GM18499 (cell line): ENCODE measurements at regions not wholly inside any gene's neighbourhood (a gene's known extent, or its start where the extent isn't known, plus 50 kb on each side); places are given as distances from the start of the nearest gene placed in this dataset.
"Not testable (repeated sequence)": the region's sequence is repeated elsewhere in the genome, so short reads cannot be mapped to it uniquely, and the experiment has no call there.

Source experiments
- ATAC-seq: cut with Tn5 transposase; IDR thresholded peaks from one replicate; pipeline ENCODE4 v1.9.1; 2021; ENCODE audit warnings: moderate number of reproducible peaks; ENCODE audit not compliant: insufficient read depth, unreplicated experiment

DNA sequence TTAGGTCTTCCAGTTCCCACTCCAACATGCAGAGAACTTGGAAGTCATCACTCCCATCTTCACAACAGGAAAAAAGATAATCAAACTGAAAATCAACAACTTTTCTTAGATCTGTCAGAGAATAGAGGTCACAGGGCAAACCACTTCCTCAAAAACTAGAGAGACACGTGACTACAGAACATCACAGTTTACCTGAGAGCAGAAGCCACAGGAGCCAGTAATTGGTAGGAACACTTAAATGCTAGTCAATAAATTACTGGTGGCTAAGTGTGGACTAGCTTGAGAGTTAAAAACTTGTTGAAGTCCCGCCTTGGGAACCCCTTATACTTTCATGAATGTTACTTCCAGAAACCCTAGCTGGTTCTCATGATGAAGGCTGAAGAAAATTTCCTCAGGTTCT lies 81.1 kb downstream of the THSD1 start:
- ATAC-seq = not testable (repeated sequence)

DNA sequence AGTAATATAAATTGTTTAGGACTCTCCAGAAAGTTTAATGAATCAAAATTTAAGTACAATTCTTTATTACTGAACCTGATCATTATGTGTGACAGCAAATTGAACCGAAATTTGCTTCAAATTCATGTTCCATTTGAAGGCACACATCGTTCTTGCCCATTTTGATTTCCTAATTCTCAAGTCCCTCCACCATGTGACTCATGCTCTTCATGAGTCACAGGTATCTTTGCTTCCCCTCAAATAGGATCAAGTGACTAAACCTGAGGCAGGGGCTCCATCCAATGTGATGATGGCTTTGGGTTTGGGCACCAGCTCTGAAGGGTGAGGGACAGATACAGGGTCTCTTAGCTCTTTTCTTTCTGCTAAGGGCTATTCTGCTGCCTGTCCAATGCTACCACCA lies 86.1 kb downstream of the THSD1 start:
- ATAC-seq = no peak

DNA sequence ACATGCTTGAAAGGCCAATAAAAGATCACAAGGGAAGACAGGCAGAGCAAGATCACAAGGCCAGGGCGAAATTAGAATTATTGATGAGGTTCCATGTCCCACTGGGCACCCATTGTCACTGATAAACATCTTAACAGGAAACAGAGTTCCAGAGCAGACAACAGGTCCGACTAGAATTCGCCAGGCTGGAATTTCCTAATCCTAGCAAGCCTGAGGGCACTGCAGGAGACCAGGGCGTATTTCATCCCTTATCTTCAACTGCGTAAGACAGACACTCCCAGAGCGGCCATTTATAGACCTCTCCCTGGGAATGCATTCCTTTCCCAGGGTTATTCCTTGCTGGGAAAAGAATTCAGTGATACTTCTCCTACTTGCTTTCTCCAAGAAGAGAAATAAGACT lies 96.1 kb downstream of the THSD1 start:
- ATAC-seq = not testable (repeated sequence)

DNA sequence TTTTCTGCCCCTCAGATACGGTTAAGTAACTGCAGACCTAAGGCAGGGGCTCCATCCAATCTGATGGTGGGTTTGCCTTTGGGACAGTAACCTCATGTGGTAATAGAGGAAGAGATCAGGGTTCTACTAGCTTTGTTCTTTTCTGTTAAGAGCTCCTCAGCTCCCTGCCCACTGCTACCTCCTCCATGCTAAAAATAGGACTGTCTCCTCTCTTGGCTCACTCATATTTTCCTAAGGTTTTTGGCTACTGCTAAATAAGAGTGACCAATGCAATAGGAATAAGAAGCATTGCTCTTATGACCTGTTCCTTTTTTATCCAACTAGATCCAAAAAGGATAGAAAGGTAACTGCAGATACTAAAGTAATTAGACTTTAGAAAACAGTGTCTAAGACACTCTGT lies 99.6 kb downstream of the THSD1 start:
- ATAC-seq = not testable (repeated sequence)

DNA sequence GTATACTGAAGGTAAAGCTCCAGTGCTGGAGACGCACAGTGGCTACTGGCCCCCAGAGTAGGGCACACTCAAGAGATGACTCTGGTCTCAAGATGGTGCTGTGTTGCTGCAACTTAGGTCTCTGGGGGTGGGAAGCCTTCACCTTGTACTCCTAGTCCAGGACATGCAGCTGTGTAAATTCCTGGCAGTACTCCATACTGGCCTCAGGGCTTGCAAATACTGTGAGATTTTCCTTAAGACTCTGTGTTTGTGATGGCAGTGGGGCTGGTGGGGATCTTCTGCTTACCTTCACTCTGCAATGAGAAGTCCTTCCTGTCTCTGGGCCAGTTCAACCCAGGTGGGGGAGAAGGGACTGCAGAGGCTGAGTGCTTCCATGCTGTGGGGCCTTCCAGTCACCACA lies 102.9 kb downstream of the THSD1 start:
- ATAC-seq = not testable (repeated sequence)

DNA sequence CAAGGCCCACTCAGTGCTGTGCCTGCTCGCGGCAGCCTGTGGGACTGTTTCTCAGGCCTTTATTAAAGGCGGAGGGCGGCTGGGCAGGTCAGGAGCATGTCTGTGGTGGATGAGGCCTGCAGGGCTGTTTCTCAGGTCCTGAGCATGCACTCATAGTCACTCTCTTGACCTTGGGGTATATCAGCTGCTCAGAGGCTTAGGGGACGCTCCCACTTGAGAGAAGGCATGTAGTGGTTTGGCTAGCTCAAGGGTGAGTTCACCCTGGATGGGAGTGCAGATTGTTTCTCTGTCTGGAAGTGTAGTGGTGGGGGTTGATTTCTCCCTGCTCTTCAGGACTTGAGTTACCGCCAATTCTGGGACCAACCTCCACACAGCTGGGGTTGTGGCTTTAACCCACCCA lies 103.3 kb downstream of the THSD1 start:
- ATAC-seq = not testable (repeated sequence)

DNA sequence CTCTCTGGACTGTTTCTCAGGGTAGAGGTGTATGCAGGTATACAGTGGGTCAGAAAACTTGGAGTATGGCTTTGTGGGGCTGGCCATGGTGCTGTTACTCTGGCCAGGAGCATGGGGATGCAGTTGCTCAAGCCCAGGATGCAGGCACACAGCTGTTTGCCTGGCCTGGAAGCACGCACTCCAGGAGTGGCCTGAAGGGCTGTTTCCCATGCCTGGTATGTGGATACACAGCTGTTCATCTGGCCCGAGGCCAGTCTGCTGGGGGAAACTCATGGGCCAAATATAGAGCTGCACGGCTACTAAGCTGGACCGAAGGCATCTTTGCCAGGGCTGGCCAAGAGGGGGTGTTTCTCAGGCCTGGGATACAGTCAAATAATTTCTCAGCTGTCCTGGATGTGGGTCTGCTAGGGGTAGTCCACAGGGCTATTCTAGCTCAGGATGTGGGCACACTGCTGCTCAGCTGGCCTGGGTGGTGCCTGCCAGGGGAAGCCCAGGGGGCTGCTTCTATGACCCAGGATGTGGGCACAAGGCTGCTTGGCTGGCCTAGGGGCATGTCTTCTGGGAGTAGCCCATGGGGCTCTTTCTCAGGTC lies 104.1 kb downstream of the THSD1 start:
- ATAC-seq = not testable (repeated sequence)

DNA sequence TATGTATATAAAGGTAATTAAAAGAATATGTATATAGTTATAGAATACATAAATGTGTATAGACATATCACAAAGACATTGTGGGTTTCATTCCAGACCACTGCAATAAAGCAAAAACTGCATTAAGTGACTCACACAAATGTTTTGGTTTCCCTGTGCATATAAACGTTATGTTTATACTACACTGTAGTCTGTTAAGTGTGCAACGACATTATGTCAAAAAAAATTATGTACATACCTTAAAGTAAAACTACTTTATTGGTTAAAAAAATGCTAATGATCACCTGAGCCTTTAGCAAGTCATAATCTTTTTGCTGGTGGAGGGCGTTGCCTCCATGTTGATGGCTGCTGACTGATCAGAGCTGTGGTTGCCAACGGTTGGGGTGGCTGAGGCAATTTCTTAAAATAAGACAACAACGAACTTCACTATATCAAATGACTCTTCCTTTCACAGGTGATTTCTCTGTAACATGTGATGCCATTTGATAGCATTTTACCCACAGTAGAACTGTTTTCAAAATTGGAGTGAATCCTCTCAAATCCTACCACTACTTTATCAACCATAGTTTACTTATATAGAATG lies 107.8 kb downstream of the THSD1 start:
- not testable (repeated sequence) for ATAC-seq

DNA sequence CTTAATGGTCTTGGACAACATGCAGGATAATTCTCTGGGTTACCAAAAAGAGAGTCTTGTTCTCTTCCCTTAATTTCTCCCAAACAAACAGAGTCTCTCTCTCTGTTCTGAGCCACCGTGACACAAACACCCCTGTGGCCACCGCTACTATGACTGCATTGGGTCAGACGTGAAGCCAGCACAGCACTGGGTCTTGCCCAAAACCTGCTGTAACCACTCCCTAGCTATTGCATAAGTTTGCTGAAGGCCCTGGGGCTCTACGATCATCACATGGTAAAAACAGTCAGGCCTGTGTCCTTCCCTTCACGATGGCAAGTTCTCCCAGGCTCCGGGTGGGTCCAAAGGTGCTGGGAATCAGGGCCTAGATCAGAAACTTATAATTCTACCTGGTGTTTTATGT lies 117.1 kb downstream of the THSD1 start:
- not testable (repeated sequence) for ATAC-seq

DNA sequence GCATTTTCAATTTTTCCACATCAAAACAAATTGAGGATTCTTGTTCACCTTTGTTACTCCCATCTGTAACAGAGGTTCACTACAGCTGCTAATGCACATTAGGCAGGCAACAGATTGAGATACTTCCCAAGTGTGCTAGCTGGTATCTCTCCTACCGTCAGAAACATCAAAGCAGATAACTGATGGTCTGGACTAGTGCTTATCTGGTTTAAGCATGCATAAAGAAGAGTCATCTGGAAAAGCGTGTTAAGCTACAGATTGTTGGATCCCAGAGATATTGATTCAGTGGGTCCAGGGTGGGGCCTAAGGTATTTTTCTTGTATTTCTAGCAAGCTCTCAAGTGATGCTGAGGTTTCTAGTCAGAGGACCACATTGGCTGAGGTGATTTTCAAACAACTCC lies 122.0 kb upstream of the NEK3 start:
- ATAC-seq = not testable (repeated sequence)

DNA sequence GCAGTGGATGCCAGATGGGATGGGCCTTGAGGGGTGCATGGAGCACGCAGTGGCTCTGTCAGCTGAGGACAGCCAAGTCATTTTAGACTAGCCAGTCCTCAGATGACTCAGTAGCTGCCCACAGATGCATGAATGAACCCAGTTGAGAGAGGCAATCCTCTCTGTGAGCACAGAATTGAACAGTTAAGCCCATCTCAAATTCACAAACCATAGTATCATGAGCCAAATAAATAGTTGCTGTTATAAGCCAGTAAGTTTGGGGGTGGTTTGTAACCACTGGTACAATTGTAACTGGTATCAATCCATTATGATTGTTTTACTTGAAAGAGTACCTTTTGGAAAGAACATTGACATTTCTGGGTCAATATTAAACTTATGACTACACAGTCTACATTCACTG lies 120.0 kb upstream of the NEK3 start:
- ATAC-seq = not testable (repeated sequence)

DNA sequence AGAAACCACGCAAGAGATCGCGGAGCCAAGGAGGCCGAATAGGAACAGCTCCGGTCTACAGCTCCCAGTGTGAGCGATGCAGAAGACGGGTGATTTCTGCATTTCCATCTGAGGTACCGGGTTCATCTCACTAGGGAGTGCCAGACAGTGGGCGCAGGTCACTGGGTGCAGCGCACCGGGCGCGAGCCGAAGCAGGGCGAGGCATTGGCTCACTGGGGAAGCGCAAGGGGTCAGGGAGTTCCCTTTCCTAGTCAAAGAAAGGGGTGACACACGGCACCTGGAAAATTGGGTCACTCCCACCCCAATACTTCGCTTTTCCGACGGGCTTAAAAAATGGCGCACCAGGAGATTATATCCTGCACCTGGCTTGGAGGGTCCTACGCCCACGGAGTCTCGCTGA lies 94.9 kb upstream of the NEK3 start:
- ATAC-seq = not testable (repeated sequence)

DNA sequence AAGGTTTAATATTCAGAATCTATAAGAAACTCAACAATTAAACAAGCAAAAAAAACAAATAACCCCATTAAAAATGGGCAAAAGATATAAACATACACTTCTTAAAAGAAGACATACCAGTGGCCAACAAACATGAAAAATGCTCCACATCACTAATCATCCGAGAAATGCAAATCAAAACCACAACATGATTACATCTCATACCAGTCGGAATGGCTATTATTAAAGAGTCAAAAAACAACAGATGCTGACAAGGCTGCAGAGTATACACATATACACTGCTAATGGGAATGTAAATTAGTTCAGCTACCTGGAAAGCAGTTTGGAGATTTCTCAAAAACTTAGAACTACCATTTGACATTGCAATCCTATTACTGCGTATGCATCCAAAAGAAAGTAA lies 81.4 kb upstream of the NEK3 start:
- ATAC-seq = peak; percentile 80

DNA sequence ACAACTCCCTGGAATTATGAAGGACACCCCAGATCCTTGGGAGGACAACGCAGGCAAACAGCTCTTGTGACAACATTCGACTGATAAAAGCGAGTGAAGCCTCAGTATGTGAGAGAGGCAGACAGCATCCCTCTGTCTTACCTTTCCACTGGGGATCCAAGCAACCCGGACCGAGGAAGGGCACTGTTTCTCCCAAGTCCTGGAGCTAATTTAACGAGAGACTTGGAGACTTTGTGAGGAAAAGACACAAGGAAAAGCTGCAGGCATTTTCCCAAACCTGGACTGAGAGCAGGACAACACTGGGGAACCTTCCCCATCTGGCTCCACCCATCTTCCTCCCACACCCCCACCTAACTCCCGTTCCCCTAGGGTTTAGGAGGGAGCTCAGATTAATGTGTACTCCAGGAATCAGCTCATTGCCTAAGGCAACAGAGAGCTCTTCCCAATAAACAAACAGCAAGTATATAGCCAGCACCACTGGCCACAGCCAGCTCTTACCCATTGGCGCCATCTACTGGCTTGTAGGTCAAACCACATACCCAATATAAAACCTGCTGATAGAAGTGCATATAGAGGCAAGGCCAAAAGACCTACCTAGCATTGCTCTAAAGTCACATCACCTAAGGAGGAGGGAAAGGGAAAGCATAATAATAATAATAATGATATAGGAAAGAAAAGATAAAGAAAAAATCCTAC lies 76.7 kb upstream of the NEK3 start:
- ATAC-seq = peak; percentile 60

DNA sequence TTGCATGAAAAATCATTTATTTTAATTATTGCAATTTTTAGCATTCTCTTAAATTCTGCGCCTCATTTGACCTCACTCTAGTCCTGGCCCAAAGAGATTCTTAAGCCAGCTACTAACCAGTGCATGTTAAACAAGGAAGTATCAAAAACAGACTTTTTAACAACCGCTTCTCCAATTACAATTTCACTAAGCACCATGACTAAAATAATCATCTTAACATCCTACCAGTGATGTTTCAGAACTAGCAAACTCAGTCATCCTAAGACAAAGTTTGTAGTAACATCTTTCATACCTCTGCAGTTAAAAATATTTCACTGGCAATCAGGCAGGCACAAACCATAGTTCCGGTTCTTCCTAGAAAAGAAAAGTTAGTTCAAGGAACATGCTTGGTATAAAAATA lies 75.5 kb upstream of the NEK3 start:
- not testable (repeated sequence) for ATAC-seq

DNA sequence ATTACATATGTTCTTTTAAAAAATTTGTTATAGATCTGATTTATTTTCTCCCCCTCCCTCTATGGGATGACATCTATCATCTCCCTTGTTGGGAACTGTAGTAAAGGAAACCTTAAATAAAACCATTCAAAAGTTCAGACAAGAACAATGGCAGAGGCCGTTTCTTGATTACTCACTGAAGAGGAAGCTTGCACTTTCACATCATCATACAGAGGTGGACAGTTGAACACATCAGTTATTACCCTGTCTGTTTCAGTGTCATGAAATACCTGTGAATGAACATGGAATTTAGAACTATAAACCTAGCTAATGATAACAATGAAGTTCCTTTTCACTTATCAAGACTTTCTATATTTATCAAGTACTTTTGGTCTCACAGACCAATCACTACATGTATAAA lies 63.7 kb upstream of the NEK3 start:
- ATAC-seq = not testable (repeated sequence)

DNA sequence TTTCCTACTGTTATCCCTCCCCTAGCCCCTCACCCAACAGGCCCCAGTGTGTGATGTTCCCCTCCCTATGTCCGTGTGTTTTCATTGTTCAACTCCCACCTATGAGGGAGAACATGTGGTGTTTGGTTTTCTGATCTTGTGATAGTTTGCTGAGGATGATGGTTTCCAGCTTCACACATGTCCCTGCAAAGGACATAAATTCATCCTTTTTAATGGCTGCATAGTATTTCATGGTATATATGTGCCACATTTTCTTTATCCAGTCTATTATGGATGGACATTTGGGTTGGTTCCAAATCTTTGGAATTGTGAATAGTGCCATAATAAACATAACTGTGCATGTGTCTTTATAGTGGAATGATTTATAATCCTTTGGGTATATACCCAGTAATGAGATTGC lies 54.5 kb upstream of the NEK3 start:
- not testable (repeated sequence) for ATAC-seq

DNA sequence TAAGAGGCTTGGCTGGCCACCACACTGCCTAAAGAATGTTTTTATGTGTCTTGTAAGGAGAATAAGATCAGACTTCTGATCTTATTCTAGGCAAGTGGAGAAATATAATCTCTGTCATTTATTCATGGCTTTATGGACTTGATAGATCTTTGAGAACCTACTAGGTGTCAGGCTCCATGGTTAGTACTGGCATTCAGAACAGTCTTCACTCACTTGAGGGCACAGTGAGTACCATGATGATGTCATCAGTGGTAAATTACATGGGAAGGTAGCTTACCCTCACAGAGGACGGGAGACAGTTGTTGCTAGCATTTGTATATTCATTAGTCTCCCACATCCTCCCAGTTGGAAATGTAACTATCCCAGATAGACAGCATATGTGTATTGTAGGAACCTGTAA lies 53.5 kb upstream of the NEK3 start:
- not testable (repeated sequence) for ATAC-seq

DNA sequence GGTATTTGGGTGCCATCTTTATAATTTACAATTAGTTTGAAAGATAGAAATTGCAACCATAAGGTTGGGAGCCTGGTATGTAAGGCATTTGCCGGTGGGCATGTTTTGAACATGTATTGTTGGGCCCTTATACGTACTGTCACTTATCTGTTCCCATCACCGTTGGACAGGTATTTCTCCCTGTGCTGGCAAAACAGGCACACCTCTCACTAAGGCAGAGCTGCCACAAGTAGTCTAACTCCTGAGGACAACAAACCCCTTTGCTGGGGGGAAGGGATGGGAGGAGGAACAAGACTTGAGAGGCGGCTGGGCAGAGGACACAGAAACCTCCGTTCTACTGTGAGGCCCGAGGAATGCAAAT lies 52.0 kb upstream of the NEK3 start:
- ATAC-seq = not testable (repeated sequence)

DNA sequence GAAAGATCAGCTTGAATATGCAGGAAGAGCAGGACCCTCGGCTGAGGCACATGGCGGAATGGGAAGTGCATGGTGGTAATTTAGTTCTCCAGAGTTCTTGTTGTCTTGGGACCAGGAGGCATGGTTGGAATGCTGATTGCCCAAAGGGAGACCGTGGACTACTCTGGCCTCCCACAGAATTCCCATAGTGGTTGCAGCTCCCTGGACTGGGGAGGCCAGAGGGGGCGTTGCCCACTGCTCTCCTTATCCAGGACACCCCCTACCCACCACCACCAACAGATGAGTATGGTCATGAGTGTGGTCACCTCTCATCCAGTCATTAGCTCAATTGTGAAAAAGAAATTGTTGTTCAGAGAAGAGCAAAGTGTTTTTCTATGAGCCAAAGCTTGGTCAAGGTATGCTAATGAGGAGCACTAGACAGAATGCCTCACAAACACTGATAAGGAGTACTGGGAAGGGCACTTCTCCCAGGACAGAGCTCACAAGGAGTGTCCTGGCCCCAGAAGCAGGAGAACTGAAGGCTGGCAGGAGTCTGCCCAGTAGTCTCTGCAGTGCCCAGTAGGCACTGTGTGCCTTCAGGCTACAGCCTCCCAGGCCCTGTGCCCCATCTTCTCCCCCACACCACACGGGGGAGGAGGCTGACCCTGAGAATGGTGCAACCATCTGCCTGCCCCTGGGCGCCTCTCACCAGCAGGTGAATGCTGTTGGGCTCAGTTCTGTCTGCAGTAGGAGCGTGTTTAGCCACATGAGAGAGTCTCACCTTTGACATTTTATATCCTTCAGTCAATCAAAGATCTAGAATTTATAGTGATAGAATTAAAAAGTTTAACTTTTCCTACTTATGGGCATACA lies 51.4 kb upstream of the NEK3 start:
- ATAC-seq = not testable (repeated sequence)
